ENCODE measurements at regions not wholly inside any gene's neighbourhood (a gene's known extent, or its start where the extent isn't known, plus 50 kb on each side); places are given as distances from the start of the nearest gene placed in this dataset.

GRCh38 chr13:34290661-34291060, 472.7 kb downstream of the RFC3 start:
- TF ChIP-seq CTCF (IDR thresholded peaks at IDR 0.05; ENCODE audit: control extremely low read depth, extremely low read depth, low read depth, missing control alignments) = no peak
- DNase-seq (ENCODE audit: extremely low spot score) = no peak
- CTCF ChIA-PET = no interaction called here
- POLR2A ChIA-PET = no interaction called here

DNA sequence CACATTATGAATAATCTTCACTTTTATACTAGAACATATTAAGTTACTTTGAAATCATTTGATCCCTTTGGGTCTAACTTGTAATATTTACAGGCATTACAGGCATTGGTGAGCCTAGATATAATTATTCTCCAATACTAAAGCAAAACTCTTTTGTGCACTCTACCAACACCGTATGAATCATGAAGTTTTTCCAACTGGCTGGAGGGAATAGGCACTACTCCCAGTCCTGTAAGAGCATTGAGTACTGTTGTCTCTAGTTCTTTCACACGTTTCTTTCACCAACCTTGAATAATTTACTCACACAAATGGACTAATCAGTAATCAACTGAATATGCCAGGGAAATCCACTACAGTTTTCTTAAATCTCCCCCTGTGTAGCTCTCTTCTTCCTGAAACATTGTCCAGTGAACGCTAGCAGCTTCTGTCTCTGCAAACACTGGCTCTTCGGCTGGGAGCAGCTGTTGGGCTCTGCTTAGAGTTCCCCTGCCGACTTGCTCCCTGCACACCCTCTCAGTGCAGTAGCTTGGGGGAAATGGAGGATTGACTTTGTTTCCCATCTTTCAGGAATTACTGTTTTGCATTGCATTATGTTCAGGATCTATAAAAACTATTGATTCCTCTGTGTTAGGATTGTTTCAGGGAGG, 476.7 kb downstream of the RFC3 start:
- no peak for TF ChIP-seq CTCF (IDR thresholded peaks at IDR 0.05; ENCODE audit: control extremely low read depth, extremely low read depth, low read depth, missing control alignments)
- ChIA-PET CTCF (interaction anchor here (1.4 kb wide), 1 partner anchor 16 kb away, joined by 3 read pairs; no protein-coding TSS in a partner anchor), POLR2A (no interaction called here)
- DNase-seq (ENCODE audit: extremely low spot score) = no peak

GRCh38 chr13:34300559-34300958, 482.6 kb downstream of the RFC3 start:
- DNase-seq (ENCODE audit: extremely low spot score) = no peak
- ChIA-PET CTCF (no interaction called here), POLR2A (no interaction called here)
- TF ChIP-seq CTCF (IDR thresholded peaks at IDR 0.05; ENCODE audit: control extremely low read depth, extremely low read depth, low read depth, missing control alignments) = no peak

GRCh38 chr13:34302596-34302995, 484.6 kb downstream of the RFC3 start:
- DNase-seq (ENCODE audit: extremely low spot score) = no peak
- POLR2A ChIA-PET = no interaction called here
- CTCF ChIA-PET = interaction anchor here (1.1 kb wide), 1 partner anchor 14 kb away, joined by 3 read pairs; no protein-coding TSS in a partner anchor
- TF ChIP-seq CTCF (IDR thresholded peaks at IDR 0.05; ENCODE audit: control extremely low read depth, extremely low read depth, low read depth, missing control alignments) = no peak

GRCh38 chr13:34303346-34303745, 485.4 kb downstream of the RFC3 start:
- CTCF ChIA-PET = interaction anchor here (1.1 kb wide), 1 partner anchor 13 kb away, joined by 3 read pairs; no protein-coding TSS in a partner anchor
- no peak for TF ChIP-seq CTCF (IDR thresholded peaks at IDR 0.05; ENCODE audit: control extremely low read depth, extremely low read depth, low read depth, missing control alignments)
- DNase-seq (ENCODE audit: extremely low spot score) = no peak
- POLR2A ChIA-PET = no interaction called here

DNA sequence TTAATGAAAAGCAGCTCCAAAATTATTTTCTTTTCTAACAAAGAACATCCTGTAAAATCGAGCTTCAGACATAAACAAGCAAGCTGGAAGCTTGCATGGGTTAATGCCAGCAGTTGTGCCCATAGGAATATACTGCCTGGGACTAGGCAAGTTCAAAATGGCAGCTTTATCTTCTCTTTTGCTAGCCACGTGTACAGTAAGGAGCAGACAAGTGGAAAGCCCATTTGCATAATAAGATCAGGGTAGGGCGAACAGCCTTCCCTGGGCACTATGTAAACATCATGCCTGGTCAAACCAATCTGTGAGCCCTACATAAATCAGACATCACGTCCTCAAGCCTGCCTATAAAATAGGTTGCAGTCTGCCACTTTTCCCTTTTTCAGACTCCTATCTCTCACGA, 489.7 kb downstream of the RFC3 start:
- no peak for DNase-seq (ENCODE audit: extremely low spot score)
- CTCF ChIA-PET = no interaction called here
- no peak for TF ChIP-seq CTCF (IDR thresholded peaks at IDR 0.05; ENCODE audit: control extremely low read depth, extremely low read depth, low read depth, missing control alignments)
- POLR2A ChIA-PET = no interaction called here

Data from GM10248 (cell line).